DMS53 treated with DMSO at 0.1 percent for 48 hours (cell line): ENCODE measurements at regions not wholly inside any gene's neighbourhood (a gene's known extent, or its start where the extent isn't known, plus 50 kb on each side); places are given as distances from the start of the nearest gene placed in this dataset.
"Not testable (repeated sequence)": the region's sequence is repeated elsewhere in the genome, so short reads cannot be mapped to it uniquely, and the experiment has no call there.

Experiments used
- DNase-seq: peaks from one replicate; lab custom pipeline; 2025; ENCODE audit not compliant: unreplicated experiment; lab: John Stamatoyannopoulos, UW

- DNase-seq, result no peak
These were observed 59.3 kb upstream of the ZNF217 start for GRCh38 chr20:53652859-53653517.

GRCh38 chr20:53652090-53652858 is 58.6 kb upstream of the ZNF217 start:
- DNase-seq, result no peak

- not testable (repeated sequence) for DNase-seq
These were observed 55.9 kb upstream of the ZNF217 start for GRCh38 chr20:53649493-53649892.

- DNase-seq, result no peak
These were observed 53.7 kb upstream of the ZNF217 start for GRCh38 chr20:53647286-53647821.

- no peak for DNase-seq
These were observed 52.9 kb upstream of the ZNF217 start for GRCh38 chr20:53646550-53646949.

- DNase-seq, result no peak
These were observed 51.9 kb upstream of the ZNF217 start for GRCh38 chr20:53645582-53645897.

GRCh38 chr20:53644108-53644507 is 50.5 kb upstream of the ZNF217 start:
- DNase-seq, result not testable (repeated sequence)
